ENCODE measurements at regions not wholly inside any gene's neighbourhood (a gene's known extent, or its start where the extent isn't known, plus 50 kb on each side); places are given as distances from the start of the nearest gene placed in this dataset.
"Not testable (repeated sequence)": the region's sequence is repeated elsewhere in the genome, so short reads cannot be mapped to it uniquely, and the experiment has no call there.

DNA sequence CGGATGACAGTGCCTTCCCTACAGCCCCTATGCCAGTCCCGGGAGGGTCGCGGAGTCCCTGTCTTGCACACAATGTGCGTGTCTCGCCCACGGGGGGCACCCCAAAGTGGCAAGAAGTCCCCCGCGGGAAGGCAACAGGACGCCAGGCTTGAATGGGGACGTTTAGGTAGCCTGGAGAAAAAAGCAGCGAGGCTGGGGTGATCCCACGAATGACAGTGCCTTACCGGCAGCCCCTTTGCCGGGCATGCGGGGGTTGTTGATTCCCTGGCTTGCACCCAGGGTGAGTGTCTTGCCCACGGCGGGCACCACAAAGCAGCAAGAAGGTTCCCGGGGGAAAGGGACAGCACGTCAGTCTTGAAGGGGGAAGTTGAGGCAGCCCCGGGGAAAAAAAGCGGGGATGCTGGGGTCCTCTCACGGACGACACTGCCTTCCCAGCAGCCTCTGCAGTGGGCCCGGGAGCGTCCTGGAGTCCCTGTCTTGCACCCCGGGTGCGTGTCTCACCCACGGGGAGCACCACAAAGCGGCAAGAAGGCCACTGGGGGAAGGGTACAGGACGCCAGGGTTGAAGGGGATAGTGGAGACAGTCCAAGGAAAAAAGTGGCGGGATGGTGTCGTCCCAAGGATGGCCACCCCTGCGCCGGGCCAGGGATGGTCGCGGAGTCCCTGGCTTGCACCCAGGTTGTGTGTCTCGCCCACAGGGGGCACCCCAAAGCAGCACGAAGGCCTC lies 156.8 kb upstream of the ALG10B start:
- no peak for DNase-seq

GRCh38 chr12:38160318-38161122 lies 156.1 kb upstream of the ALG10B start:
- DNase-seq: no peak

DNA sequence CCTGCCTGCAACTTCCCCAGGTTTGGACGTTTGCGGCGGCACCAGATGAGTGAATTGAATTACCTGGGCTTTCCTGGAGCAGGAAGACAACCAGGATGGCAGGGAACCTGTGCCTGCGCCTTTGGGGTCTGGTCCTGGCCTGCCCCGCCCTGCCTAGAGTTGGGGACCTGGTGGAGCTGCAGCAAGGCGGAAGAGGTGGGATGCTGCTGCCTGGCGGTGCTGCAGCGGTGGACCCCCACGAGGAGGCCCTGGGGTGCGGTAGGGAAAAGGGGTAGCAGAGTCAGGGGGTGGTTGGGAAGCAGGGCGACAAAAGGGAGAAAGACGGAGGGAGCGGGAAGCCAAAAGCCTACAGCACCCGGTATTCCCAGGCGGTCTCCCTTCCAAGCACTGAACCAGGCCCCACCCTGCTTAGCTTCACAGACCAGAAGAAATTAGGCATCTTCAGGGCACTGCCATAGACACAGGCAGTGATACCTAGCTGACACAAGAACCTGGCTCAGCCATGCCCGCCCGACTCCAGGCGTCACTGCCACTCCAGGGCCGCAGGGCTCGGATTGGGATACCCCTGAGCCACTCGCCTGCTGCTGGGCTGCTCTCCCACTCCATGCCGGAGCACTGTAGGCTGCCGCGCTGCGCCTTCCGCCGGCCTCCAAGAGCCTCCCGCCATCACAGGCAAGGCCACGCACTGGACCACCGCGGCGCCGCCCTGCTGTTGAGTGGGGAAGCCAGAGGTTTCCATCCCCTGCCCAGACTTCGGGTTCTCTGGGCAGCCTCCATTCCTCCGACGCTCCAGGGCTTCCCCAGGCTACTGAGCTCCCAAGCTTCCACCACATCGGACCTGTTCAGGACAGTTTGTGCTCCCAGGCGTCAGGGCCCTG lies 155.2 kb upstream of the ALG10B start:
- no peak for DNase-seq

GRCh38 chr12:38162013-38162412 lies 154.6 kb upstream of the ALG10B start:
- DNase-seq: no peak

- no peak for DNase-seq
Observed at GRCh38 chr12:38162708-38163441, 153.7 kb upstream of the ALG10B start.

GRCh38 chr12:38163442-38163801 lies 153.2 kb upstream of the ALG10B start:
- DNase-seq: no peak

DNA sequence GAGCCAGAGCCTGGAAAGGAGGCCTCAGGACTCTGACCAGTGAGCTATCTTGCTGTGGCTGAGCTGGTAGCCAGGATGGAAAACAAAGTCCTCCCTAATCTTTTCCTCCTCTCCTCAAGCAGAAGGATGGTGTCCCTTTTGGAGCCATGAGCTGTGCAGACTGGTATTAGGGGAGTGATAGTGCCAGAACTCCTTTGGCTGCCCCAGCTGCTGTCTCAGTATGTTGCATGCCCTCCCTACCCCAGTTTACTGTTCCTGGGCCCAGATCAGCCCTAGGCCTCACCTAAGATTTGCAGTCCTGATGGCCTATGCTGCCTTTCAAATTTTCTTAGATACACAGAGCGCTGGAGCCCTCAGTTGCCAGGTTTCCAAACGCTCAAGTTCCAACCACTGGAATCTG lies 150.3 kb upstream of the ALG10B start:
- DNase-seq: no peak

GRCh38 chr12:38175538-38175937 lies 141.0 kb upstream of the ALG10B start:
- no peak for DNase-seq

DNA sequence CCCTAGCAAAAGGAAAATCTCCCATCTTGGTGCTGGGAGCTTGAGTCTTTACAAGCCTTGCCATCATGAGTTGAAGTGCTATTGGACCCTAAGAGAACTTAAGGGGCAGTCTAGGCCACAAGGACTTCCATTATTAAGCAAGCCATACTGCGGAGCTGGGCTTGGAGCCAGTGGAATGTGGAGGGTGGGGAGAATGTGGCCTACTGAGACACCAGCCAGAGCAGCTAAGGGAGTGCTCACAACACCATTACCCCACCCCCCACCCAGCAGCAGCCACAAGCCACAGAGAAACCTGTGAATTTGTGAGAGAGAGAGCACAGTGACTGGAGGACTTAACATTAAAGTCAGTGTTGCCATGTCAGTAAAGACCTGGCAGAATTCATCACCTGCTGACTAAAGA lies 133.0 kb upstream of the ALG10B start:
- DNase-seq: not testable (repeated sequence)

DNA sequence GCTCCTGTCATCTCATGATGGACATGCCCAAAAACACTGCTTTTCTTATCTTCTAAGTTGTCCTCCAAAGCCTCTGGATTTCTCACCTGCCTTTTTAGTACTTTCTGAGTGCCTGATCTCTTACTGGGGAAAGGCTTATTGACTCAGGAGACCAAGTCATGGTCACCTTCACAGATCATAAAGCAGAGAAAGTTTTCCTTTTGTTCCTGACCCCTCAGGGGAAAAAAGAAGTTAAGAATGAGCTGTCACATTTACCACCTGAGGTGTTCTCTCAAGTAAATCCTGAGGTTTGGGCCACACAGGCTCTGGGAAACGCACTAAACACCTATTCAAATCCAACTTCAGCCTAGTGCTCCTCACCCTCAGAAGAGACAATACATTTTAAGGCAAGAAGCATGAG lies 119.3 kb upstream of the ALG10B start:
- DNase-seq: not testable (repeated sequence)

DNA sequence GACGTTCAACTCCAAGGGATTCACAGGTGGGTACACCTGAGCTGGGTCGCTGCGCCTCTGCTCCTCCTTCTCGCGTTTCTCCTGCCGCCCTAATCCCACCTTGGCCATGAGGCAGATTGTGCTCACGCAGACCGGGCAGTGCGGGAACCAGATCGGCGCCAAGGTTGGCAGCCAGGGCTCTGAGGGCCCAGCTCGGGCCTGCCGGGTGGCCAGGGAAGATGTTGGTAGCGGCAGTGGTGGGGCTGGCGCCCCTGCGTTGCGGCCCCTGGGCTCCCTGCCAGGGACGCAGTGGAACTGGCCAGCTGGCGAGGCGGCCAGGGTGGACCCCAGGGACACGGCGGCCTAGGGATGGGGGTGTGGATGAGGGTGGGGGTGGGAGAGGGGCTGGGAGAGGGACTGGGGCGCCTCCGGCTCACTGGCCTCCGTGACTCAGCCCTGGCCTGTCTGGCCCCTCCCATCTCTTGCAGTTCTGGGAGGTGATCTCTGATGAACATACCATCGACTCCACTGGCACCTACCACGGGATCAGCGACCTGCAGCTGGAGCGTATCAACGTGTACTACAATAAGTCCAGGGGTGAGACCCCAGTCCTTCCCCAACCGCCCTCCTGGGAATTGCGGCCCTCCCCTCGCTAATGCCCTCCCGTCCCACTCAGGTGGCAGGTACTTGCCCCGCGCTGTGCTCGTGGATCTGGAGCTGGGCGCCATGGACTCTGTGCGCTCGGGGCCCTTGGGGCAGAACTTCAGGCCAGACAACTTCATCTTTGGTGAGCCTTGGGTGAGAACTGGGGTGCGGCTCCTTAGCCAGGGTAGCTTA lies 114.9 kb upstream of the ALG10B start:
- no peak for DNase-seq

GRCh38 chr12:38204831-38205230 lies 111.7 kb upstream of the ALG10B start:
- no peak for DNase-seq

GRCh38 chr12:38222011-38222410 lies 94.6 kb upstream of the ALG10B start:
- no peak for DNase-seq

DNA sequence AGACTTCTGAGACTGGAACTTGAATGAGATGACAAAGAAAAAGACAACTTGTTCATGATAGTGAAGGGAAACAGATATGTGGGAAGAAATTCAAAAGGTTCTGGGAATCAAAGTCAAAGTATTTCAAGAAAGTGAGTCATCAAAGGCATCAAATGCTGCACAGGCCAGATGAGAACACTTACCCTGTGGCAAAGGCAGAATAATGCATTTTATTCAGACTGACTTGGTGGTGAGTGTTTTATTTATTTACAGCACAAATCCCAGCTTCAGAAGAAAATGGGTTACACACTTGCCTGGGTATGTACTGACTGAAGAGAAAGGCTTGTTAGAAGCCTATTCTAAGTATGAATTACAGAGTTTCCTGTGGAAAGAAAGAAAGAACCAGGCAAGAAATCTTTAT lies 78.2 kb upstream of the ALG10B start:
- DNase-seq: not testable (repeated sequence)

DNA sequence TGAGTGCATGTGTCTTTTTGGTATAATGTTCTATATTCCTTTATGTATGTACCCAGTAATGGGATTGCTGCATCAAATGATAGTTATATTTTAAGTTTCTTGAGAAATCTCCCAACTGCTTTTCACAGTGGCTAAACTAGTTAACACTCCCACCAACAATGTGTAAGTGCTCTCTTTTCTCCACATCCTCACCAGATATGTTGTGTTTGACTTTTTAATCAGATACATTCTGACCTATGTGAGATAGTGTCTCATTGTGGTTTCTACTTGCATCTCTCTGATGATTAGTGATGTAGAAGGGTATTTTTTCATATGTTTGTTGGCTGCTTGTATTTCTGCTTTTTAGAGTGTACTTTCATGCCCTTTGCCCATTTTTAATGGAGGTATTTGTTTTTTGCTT lies 62.8 kb upstream of the ALG10B start:
- DNase-seq: no peak

DNA sequence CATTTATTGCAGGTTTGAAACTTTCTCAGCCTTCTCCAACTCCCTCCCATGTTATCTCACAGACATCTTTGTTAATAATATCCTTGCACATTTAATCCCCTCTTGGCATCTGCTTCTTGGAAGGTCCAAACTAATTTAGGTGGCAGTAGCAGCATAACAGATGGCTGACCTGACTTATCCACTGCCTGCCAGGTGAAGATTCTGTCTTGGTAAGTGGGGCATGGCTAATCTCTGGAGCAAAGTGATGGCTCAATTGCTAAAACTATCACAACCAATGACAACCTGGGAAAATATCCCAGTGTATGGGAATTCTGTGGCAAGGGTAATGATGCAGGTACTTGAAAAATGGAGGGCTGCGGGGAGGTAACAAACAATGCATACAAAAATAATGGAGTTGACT lies 58.2 kb upstream of the ALG10B start:
- no peak for DNase-seq
